T-helper 17 cell (primary cell): ENCODE measurements at regions not wholly inside any gene's neighbourhood (a gene's known extent, or its start where the extent isn't known, plus 50 kb on each side); places are given as distances from the start of the nearest gene placed in this dataset.
A peak's percentile ranks its signal among the peaks of the same experiment; 100 is the strongest.

ENCODE experiments used
- ATAC-seq: fragments of 150-1000 bp; cut with Tn5 transposase; 2 replicates; pipeline ENCODE4 v1.10.0; 2021; ENCODE audit warnings: mild to moderate bottlenecking, moderate library complexity
- DNase-seq, 3 donors: peaks; one replicate each; pipeline versions ENCODE4 v3.0.0 to v3.0.0-alpha.2; 2020 to 2021
- H3K9me3 ChIP-seq: one replicate; pipeline ENCODE4 v1.7.0; 2013; ENCODE audit warnings: low read length, mild to moderate bottlenecking; ENCODE audit not compliant: control insufficient read depth, poor library complexity, severe bottlenecking
- H3K27ac Mint-ChIP-seq: one replicate; pipeline ENCODE4 v1.8.0; 2022; ENCODE audit warnings: mild to moderate bottlenecking, moderate library complexity, mixed read lengths
- H3K27me3 Mint-ChIP-seq: one replicate; pipeline ENCODE4 v1.8.0; 2022; ENCODE audit warnings: mixed read lengths
- H3K36me3 Mint-ChIP-seq: one replicate; pipeline ENCODE4 v1.8.0; 2022; ENCODE audit warnings: low read depth, mixed read lengths
- H3K4me1 Mint-ChIP-seq: one replicate; pipeline ENCODE4 v1.8.0; 2022; ENCODE audit warnings: mild to moderate bottlenecking, mixed read lengths
- H3K4me3 Mint-ChIP-seq: one replicate; pipeline ENCODE4 v1.8.0; 2022; ENCODE audit warnings: mild to moderate bottlenecking, moderate library complexity, mixed read lengths

DNA sequence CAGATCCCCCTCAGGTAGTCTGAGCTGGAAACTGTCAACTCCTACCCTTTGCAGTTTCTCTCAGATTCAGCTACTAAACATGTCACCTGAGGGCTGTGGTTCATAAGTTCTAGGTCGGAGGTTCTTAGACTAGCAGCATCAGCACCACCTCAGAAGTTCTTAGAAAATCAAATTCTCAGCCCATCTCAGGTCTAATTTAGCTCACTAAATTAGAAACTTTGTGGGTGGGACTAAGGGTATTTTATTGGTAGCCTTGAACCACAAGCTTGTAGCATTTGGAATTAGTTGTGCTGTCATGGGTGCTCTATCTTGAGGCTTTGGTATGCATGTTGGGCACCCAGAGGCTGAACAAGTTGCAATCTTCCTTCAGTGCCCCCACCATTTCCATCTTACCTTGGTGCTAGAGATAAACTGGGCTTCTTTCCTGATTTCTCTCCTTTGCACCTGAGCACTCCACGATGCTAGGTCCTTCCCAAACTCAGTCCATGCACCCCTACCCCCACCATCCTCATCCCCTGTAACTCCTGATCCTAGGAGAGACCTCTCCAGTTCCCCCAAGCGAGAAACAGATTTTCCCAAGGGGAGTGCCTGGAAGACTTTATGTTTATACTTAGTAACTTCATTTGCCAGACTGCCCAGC is 54.2 kb downstream of the S1PR1 start:
- H3K27me3 Mint-ChIP-seq = no peaks in the 10 kb centered on the region
- DNase-seq (no peak), ATAC-seq (peak; percentile 19)
- no peaks in the 10 kb centered on the region for H3K9me3 ChIP-seq
- H3K4me1 Mint-ChIP-seq = peaks cover 59% of the 10 kb centered on the region
- H3K4me3 Mint-ChIP-seq = peak overlapping the region; percentile 67
- H3K27ac Mint-ChIP-seq = peak overlapping the region; percentile 98
- no peaks in the 10 kb centered on the region for H3K36me3 Mint-ChIP-seq

DNA sequence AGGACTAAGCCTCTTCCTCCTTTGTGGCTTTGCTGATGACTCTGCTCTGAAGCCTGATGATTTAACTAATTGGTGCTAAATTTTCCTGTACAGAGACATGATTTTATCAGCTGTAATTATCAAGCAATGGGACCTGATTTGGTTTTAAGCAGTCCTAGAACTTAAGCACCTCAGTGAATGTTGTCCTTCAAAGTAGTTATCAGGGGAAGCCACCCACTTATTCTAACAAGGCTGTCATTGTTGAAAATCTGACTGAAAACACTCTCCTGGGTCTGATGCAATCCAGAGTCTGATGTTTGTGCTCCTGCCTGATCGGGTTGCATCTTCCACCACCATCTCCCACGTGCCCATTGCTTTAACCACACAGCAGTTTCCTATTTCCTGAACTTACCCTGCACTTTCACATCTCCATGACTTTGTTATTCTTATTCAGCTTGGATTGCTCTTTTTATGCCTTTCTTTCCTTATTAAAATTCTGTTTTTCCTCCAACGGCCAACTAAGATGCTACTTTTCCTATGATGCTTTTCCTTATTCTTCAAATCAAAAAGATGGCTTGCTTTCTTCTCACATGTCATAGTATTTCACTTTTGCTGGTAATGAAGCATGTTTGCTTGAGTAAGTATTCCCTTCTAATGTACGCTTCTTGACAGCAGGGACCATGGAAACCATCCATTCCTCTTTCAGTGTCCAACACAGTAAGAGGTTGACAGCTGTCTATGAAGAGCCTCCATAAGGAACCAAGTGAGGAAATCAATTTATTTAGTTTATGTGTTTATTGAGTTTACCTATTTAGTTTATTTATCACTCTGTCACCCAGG is 55.0 kb downstream of the S1PR1 start:
- Mint-ChIP-seq H3K4me3 (peak overlapping the region; percentile 63), H3K4me1 (peaks cover 52% of the 10 kb centered on the region), H3K27ac (peak overlapping the region; percentile 98), H3K36me3 (no peaks in the 10 kb centered on the region), H3K27me3 (no peaks in the 10 kb centered on the region)
- ATAC-seq = peak; percentile 40
- DNase-seq = peak in 1 of 3 donors; percentile 21
- H3K9me3 ChIP-seq = no peaks in the 10 kb centered on the region

DNA sequence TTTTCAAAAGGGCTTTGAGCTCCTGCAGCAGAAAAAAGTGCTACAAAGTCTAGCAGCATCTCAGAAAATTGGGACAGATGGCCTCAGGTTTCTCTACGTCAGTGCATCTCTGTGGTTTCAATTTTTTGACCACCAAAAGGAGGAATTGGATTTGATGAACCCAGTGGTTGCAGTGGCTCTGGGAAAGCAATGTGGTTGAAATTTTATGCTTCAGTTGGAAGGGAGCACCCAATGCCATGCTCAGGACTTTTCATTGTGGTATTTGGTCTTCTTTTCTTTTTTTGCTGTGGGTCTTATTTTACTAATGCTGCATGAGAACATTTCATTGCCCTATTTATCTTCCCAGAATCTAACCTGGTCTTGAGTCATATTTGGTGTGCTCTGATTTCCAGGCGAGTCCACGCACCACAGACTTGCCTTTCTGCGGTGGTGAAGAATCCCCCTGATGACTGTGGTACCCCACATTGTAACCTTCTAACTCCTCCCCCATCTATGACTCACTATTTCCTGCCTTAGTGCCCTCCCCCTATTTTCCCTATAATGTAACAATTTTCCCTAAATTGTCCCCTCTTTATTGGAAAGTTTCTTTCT is 56.7 kb downstream of the S1PR1 start:
- Mint-ChIP-seq H3K4me1 (peaks cover 53% of the 10 kb centered on the region), H3K36me3 (no peaks in the 10 kb centered on the region), H3K27ac (peak overlapping the region; percentile 67), H3K4me3 (peak overlapping the region; percentile 5), H3K27me3 (no peaks in the 10 kb centered on the region)
- peak; percentile 80 for ATAC-seq
- no peaks in the 10 kb centered on the region for H3K9me3 ChIP-seq
- peak in 1 of 3 donors; percentile 48 for DNase-seq

DNA sequence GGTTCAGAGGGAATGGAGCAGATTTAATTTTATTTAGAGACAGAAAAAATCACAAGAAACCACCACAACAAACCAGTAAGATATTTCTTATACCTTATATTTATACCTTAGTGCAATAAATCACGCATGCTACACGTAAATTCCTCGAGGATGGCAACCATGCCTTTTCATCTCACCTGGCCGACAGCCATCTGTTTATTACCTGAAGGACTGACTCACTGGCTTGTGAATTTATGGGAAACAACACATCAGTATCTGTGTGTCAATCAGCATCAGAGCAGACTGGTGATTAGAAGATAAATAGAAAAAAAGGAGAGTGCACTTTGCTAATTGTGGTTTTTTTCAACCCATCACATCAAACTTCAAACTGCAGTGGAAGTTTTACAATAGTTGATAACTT is 58.4 kb downstream of the S1PR1 start:
- peak overlapping the region; percentile 67 for H3K27ac Mint-ChIP-seq
- no peaks in the 10 kb centered on the region for H3K27me3 Mint-ChIP-seq
- no peak overlapping the region for H3K4me3 Mint-ChIP-seq
- DNase-seq (no peak), ATAC-seq (no peak)
- H3K9me3 ChIP-seq = no peaks in the 10 kb centered on the region
- peaks cover 48% of the 10 kb centered on the region for H3K4me1 Mint-ChIP-seq
- H3K36me3 Mint-ChIP-seq = no peaks in the 10 kb centered on the region

DNA sequence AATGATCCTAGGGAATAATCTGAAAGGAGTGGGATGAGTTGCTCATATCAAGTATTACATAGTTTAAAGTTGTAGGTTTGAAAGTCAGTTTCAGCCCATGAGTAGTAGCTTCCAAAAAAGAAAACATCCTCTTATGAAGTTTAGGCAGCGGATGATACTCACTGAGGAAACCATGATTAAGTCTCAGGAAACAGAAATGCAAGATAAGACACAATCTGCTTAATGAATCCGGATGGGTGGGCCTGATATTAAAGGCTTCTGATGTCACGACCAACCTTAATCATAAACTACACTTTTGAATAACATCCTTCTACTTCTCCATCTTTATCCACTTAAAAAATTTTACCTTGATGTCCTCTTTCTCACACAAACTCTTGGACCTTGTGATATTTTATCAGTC is 61.8 kb downstream of the S1PR1 start:
- no peak overlapping the region for H3K27ac Mint-ChIP-seq

DNA sequence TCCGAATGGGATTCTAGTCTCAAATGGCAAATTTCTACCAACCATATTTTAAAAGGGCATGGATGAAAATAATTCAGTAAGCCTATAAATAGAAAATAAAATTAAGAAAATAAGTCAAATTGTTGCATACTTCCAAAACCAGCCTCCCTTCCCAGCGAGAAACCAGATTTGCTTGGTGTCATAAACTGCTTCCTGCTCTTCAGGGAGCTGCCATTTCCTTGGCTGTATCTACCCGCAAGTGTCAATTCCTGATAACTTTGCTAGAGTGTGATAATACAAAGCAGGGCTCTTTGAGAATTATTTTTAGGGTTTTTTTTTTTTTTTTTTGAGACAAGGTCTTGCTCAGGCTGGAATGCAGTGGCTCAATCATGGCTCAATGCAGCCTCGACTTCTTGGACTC is 62.3 kb downstream of the S1PR1 start:
- H3K36me3 Mint-ChIP-seq = no peaks in the 10 kb centered on the region
- H3K27ac Mint-ChIP-seq = no peak overlapping the region
- no peak for DNase-seq
- H3K27me3 Mint-ChIP-seq = no peaks in the 10 kb centered on the region
- peaks cover 23% of the 10 kb centered on the region for H3K4me1 Mint-ChIP-seq
- H3K4me3 Mint-ChIP-seq = no peak overlapping the region
- no peaks in the 10 kb centered on the region for H3K9me3 ChIP-seq
- no peak for ATAC-seq

More for the DNA sequence above, 61.8 kb downstream of the S1PR1 start:
- DNase-seq (no peak), ATAC-seq (peak; percentile 32)
- Mint-ChIP-seq H3K4me3 (no peak overlapping the region), H3K36me3 (no peaks in the 10 kb centered on the region), H3K4me1 (peaks cover 27% of the 10 kb centered on the region), H3K27me3 (no peaks in the 10 kb centered on the region)
- H3K9me3 ChIP-seq = no peaks in the 10 kb centered on the region

DNA sequence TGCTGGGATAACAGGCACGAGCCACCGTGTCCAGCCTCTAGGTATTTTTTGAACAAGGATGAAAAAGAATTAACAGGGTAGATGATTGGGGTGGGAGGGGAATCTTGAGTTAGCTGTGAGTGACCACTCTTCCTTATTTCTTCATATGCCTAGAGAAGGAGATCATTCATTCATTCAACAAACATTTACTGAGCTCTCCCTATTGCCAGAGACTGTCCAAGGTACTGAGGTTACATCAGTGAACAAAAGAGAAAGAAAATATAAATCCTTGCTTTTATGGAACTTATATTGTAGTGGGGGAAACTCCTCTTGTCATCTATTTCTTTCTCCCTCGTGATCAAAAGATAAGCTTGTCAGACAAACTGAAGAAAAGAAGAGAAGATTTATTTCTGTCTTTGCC is 62.9 kb downstream of the S1PR1 start:
- H3K4me1 Mint-ChIP-seq = peaks cover 23% of the 10 kb centered on the region
- no peaks in the 10 kb centered on the region for H3K36me3 Mint-ChIP-seq
- no peaks in the 10 kb centered on the region for H3K9me3 ChIP-seq
- no peak overlapping the region for H3K4me3 Mint-ChIP-seq
- no peak for DNase-seq
- ATAC-seq = no peak
- H3K27ac Mint-ChIP-seq = peak overlapping the region; percentile 6
- no peaks in the 10 kb centered on the region for H3K27me3 Mint-ChIP-seq

DNA sequence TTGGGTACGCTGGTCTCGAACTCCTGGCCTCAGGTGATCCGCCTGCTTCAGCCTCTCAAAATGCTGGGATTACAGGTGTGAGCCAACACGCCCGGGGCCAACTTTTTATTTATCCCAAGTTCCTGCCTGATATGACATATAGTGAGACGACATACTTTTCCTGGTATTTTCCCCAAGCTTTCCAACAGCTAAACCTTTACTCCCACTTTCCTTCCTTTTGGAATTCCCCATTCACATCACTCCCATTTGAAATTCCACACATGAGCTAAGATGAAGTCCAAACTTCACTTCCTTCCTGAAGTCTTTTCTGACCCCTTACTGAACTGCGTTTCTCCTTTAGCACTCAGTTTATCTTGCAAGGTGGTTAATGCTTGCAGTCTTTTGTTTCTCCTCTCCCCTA is 64.1 kb downstream of the S1PR1 start:
- no peaks in the 10 kb centered on the region for H3K36me3 Mint-ChIP-seq
- H3K27me3 Mint-ChIP-seq = no peaks in the 10 kb centered on the region
- no peak overlapping the region for H3K27ac Mint-ChIP-seq
- ATAC-seq = no peak
- peaks cover 13% of the 10 kb centered on the region for H3K4me1 Mint-ChIP-seq
- H3K9me3 ChIP-seq = no peaks in the 10 kb centered on the region
- no peak overlapping the region for H3K4me3 Mint-ChIP-seq
- DNase-seq = no peak

DNA sequence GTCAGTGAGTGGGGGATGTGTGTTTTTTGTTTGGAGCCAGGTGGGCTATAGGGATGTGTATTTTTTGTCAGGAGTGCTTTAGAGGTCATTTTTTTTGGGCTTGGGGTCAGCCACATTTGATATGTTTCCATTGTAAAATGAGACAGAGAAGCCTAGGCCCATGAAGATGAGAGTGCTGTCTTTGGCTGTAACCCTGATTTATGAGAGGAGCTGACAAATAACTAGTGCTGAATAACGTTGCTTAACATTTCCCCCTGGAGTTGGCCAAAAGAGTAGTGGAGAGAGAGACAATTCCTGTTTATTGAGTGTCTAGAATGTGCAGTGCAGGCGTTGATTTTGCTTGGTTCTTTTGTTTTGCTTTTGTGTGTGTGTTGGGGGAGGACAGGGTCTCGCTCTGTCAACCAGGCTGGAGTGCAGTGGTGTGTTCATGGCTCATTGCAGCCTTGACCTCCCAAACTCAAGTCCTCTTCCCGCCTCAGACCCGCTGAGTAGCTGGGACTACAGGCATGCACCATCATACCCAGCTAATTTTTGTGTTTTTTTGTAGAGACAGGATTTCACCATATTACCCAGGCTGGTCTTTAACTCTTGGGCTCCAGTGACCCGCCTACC is 64.7 kb downstream of the S1PR1 start:
- DNase-seq = no peak
- ATAC-seq = no peak
- no peaks in the 10 kb centered on the region for H3K27me3 Mint-ChIP-seq

DNA sequence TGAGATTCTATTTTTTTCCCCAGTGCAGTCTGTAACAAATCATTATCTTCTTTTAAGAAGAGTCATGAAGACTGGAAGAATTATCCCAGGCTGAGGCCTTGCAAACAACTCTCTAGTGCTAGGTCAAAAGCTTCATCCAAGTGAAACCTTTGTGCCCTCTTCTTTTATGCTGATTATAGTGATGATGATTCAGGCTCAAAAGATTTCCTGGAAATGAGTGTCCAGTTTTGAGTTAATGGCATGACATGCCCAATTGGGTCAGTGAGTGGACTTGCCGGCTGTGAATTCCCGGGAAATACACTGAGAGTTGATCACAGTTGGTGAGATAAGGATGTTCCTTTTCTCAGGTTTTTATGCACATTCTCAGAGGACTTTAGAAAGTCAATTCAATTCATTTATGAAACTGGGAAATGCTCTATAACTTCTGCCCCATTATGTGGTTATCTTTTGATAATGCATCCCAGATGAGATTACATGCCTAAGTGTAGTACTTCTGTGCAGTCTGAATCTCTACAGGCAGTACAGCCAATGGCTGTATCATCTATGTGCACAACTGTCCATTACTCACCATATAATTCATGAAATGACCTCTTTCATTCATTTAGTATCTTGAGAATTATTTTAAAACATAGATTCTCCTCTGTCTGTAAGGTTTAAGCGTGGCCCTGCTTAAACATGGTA is 66.2 kb downstream of the S1PR1 start:
- Mint-ChIP-seq H3K4me3 (no peak overlapping the region), H3K27me3 (no peaks in the 10 kb centered on the region), H3K4me1 (peaks cover 11% of the 10 kb centered on the region), H3K36me3 (no peaks in the 10 kb centered on the region), H3K27ac (no peak overlapping the region)
- H3K9me3 ChIP-seq = no peaks in the 10 kb centered on the region
- DNase-seq (no peak), ATAC-seq (no peak)

More for the DNA sequence above, 64.7 kb downstream of the S1PR1 start:
- Mint-ChIP-seq H3K4me3 (no peak overlapping the region), H3K27ac (no peak overlapping the region), H3K4me1 (peaks cover 13% of the 10 kb centered on the region), H3K36me3 (no peaks in the 10 kb centered on the region)
- no peaks in the 10 kb centered on the region for H3K9me3 ChIP-seq

DNA sequence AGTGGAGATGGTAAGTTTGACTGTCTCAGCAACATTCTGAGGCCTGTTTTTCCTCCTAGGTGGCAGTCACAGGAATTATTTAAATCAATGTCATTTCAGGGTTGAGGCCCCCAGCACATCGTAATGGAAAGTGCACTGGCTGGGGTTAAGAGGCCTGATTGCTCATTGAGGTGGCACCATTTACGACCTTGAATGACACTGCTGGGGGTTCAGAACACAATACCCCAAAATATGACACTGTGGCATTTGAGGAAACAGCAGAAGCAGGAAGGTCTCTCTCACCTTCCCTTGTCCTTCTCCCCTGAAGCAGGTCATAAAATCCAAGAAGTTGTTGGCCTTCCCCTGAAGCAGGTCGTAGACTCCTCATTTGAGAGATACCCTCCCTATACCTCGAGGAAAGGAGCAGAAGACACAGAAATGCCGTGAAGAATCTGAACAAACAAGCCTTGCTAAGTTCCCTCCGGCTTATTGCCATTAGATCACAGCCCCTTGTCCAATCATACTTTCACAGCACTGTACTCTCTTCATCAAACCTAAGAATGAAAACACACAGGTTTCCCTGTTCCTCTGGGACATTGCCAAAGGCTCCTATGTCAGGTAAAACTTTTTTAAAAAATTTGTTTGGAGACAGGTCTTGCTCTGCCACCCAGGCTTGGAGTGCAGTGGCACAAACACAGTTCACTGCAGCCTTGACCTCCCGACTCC is 71.3 kb downstream of the S1PR1 start:
- H3K27me3 Mint-ChIP-seq = no peaks in the 10 kb centered on the region
- ATAC-seq (no peak), DNase-seq (no peak)
- no peak overlapping the region for H3K4me3 Mint-ChIP-seq
- peak overlapping the region; percentile 97 for H3K27ac Mint-ChIP-seq
- H3K9me3 ChIP-seq = no peaks in the 10 kb centered on the region
- H3K36me3 Mint-ChIP-seq = no peaks in the 10 kb centered on the region
- H3K4me1 Mint-ChIP-seq = peaks cover 43% of the 10 kb centered on the region

DNA sequence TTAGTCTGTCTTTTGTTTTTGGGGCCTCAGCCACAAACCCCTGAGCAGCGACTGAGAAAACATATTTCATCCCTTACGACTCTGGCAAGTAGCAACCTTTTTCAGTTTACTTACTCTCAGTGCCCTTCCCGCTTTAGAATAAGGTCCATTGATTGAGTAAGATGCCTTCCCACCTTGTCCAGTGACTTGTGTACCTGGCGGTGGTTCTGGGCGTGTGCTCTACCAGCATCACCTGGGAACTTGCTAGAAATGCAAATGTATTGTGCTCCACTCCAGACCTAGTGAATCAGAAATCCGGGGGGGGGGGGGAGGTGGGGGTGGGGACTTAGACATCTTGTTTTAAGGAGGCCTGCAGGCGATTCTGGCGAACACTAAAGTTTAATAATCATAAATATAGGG is 72.1 kb downstream of the S1PR1 start:
- H3K27ac Mint-ChIP-seq = peak overlapping the region; percentile 97
- no peak for DNase-seq

More for the DNA sequence above, 72.1 kb downstream of the S1PR1 start:
- ATAC-seq = peak; percentile 4
- Mint-ChIP-seq H3K27me3 (no peaks in the 10 kb centered on the region), H3K4me1 (peaks cover 44% of the 10 kb centered on the region), H3K4me3 (peak overlapping the region; percentile 87), H3K36me3 (no peaks in the 10 kb centered on the region)
- H3K9me3 ChIP-seq = no peaks in the 10 kb centered on the region
